ENCODE measurements at regions not wholly inside any gene's neighbourhood (a gene's known extent, or its start where the extent isn't known, plus 50 kb on each side); places are given as distances from the start of the nearest gene placed in this dataset.

DNA sequence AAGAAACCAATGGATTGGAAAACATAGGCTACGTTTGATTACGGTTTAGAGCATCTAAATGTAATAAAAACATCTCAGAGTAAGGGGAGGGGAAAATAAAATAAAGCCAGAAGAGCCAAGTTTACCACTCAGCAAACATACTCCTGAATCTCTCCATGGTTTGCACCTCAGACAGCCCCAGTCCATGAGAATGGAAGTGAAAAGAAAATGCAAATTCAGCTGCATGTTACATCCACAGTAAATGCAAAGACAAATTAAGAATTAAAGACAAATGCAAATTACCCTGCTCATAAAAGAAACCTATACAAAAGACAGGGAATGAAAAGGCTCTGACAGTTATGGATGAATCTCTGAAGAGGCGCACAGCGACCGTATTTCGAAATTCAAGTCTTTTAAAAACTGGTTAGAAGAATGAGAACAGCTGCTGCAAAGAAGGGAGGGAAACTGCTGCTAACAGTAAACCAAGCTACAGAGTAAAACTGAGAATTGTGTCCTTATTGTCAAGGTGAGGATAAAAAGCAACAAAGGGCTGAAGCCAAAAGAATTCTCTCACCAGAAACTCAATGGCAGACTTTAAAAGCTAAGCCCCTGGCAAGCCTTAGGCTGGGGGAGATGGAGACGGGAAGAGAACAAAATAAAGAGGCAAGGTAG, 197.9 kb upstream of the ACVR2A start:
- no peak for DNase-seq

DNA sequence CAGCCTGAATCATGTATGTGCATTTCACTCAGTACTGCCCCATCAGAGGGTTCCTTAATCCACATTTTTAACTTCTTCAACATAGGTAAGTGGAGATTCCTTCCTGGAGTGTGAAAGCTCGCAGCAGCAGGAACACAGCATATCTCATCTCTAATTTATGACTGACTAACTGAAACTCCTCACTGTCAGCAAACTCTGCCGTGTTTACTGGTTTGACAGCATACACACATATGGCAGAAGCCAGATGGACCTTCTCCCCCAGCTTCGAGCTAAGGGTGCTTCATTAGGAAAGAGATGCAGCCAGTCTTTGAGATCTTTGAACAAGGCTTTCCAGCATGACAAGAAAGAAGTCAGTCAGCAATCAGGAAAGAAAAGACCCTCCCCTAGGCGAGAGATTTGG, 200.3 kb upstream of the ACVR2A start:
- no peak for DNase-seq

DNA sequence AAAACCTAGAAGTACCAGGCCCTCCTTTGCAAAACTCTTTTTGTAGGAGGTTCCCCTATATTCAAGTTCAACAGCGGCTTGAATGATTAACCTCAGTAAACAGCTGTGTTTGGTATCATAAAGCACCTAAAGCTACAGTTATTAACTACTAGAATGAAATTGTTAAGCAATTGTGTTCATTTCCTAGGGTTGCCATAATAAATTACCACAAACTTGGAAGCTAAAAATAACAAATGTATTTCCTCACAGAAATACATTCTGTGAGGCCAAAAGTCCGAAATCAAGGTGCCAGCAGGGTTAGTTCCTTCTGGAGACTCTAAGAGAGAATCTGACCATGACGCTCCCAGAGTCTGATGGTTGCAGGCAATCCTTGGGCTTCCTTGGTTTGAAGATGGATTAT, 202.1 kb upstream of the ACVR2A start:
- no peak for DNase-seq

DNA sequence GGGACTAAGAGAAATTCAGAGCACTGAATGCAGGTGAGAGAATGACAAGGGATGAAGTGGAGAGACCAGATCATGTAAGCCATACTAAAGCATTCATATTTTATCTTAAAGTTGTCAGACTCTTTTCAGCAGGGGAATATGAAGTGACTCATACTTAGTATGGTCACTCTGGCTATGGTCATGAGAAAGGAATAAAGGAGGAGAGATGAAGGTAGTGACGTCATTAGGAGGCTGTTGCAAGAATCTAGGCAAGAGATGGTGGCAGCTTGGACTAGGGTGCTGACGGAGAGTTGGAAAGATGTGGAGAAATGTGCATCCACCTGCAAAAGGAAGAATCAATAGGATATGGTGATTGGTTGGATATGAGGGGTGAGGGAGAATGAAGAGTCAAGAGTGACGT, 203.2 kb upstream of the ACVR2A start:
- no peak for DNase-seq

DNA sequence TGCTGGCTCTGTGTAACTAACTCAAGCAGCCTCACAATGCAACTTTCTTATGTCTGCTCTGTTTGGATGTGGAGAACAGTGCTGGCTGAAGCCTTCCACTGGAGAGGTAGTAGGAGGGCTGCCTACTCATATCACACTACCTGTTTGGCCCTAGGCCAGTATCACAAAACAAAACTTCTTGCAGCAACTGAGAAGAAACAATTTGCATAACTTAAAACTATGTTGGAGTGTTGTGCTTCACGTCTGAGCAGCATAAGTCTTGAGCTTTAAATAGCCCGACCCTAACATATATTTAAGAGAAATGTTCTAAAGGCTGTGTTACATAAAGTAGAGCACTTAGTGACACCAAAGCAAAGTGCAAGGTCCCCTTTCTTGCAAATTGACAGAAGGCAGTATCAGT, 204.9 kb upstream of the ACVR2A start:
- DNase-seq, result no peak

DNA sequence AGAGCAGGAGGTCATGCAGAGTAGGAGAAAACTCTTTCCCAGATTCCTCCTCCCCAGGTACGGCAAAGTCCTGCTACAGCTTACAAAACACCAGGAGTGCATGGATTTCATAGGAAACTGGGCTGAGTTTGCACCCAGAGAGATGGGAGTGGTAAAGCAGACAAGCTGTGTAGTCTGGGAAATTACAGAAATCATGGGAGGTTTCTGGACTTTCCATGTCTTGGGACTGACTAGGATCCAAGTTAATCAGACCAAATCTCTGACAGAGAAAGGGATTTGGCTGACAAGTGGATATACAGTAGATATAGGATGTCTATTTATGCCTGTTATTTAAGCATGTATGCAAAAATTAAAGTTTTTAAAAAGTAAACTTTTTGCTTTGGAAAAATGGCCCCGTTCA, 205.4 kb upstream of the ACVR2A start:
- no peak for DNase-seq

DNA sequence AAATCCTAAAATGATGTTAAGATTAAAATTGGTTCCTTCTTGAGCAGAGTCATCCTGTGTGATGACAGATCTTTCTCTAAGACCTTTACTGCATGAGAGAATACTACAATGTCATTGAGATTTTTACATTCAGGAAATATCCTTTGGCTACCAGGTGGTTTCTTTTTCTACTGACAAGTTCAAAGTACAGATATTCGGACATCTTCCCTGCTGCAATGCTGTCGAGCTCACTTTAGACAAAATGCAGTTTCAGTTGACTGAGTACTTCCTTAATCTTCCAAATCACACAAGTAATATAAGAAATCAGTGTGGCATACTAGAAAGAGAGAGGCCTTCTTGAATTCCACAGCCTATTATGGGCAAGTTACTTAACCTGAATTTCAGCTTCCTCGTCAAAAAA, 207.9 kb upstream of the ACVR2A start:
- DNase-seq, result no peak

DNA sequence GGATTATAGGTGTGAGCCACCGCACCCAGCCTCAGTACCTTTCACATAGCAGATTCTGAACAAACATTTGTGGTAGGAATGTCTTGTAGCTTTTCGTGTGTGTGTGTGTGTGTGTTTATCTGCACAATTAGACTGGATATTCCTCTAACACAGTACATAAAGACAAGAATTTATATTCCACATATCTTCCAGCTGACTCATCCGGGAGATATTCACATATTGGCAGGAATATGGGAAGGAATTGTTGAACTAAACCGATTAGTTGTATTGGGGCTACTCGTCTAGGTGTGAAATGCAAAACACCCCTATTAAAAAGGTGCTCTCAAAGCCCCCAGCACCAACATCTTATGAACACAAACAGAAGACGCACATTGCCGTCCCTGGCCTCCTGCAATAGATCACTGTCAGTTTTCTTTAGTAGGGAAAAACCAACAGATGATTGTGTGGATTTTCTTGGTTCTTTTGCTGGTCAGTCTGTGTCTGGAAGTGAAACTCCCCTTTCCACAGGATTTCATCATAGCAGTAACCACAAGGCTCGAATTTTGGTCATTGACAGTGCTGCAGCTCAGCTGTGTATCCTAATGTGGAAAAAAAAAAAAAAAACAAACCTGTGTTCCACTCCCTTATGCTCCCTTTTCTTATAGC, 208.5 kb upstream of the ACVR2A start:
- DNase-seq, result no peak

DNA sequence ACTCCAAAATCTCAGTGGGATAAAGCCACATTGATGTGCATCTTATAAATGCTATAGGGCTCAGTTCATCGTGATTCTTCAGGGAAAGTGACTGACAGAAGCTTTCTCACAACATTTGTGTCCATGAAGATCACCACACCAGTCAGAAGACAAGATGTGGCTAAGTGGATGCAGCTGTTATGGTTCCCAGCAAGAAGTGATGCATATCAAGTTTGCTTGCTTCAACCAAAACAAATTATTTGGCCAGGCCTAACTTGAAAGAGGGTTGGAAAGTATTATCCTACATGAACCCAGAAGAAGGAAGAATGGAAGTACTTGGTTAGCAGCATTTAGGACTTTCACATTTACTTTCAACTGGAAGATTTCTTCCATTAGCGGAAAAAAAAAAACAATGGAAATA, 210.0 kb upstream of the ACVR2A start:
- DNase-seq, result no peak

DNA sequence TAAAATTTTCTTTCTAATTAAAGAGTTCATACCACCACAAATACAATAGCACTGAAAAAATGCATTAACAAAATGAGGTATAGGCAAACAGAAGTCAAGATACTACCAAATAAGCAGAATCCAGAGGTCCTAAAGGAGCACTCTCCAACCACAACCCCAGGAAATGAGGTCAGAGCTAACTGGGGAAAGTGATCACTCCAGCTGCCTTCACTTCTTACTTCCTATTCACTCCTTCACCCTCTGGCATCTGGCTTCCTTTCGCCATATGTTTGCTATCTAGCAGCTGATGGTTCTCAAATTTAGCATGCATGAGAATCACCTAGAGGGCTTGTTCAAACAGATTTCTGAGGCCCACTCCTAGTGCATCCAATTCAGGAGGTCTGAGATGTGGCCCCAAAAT, 212.6 kb upstream of the ACVR2A start:
- DNase-seq, result no peak

DNA sequence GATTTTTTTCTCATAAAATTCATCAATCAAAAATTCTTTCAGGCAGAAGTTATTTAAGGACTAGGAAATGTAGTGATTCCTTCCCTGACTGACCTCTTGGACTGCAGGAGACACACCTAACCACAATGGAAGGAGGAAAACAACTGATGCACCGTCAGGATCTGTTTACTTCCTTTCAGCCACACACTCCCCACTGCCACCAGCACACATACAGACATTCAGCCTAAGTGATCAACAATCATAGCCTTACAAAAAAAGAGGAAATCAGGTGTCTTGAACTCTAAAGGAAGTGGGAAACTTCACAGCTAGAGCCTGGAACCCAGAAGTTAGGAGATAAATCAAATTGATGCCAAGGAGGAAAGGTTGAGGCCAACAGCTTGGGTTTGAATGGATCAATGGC, 213.5 kb upstream of the ACVR2A start:
- DNase-seq, result no peak

DNA sequence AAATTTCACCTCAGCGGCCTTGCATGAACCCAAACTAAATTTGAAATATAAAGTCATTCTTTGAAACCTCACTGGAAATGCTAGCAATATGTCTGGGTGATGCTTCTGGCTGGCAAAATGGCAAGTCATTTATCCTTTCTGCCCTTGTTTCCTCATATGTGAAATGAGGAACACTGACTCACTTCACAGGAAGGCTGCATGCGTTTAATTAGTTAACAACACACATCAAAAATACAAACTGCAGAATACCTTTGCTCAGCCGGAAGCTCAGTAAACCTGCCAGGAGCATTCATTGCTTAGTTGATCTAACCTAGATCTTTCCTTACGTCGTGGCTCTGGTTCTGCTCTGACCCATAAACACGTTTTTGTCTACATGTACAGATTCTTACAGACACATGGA, 214.2 kb upstream of the ACVR2A start:
- no peak for DNase-seq

DNA sequence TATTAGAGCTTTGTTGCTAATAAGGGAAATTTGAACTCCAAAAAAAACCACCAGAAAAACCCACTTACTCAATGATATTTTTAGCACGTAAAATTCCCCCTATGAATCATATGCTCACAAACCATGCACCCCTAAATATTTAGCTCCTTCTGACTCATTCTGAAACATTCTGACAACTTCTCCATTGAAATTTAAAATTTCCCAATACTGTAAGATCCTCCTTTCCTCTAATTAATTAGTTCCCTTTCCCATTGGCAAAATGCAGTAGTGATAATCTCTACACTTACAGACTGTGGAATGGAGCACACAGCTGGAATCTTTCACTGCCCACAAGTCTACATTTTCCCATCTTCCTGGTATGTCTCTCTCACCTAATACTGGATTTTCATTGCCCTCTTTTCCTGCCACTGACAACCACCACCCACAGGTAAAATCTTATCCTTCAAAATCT, 215.8 kb upstream of the ACVR2A start:
- no peak for DNase-seq

DNA sequence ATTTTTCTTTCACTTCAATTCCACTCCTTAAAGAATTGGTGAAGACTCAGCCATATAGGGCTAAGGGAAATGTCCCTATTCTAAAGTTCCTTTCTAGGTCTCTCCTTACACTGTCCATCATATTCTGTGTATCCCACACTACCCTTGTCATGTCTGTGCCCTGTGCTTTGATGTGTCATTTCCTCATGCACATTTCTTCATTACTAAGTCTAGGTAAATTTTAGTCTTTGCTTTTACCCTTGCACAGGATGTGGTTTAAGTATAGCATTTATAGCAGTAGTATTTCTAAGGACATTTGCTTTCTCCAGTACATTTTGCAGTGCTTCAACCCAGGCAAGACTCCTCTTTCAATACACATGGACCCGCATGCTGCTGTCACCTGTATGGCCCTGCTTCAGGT, 221.5 kb upstream of the ACVR2A start:
- DNase-seq, result no peak

DNA sequence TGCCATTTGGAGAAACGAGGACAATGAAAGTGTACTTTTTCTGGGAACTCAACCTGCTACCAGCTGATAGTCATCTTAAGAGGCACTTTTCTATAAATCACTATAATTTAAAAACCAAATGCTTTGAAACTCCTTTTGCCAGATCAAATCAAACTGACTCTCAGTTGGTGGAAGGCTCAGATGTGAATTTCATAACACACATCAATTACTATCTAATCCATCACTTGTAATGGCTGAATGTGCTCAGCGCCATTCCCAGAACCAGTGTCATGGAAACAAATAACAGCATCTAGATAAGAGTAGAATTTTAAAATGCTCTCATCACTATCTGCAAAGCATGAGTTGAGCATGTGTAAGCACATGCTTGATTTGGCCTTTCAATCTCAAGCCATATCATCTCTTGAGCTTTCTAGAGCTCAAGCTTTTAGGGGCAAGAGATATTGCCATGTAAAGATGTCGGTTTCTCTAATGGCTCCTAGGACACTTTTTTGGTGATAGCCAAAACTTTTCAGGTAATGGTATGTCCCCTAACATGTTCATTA, 223.1 kb upstream of the ACVR2A start:
- no peak for DNase-seq

DNA sequence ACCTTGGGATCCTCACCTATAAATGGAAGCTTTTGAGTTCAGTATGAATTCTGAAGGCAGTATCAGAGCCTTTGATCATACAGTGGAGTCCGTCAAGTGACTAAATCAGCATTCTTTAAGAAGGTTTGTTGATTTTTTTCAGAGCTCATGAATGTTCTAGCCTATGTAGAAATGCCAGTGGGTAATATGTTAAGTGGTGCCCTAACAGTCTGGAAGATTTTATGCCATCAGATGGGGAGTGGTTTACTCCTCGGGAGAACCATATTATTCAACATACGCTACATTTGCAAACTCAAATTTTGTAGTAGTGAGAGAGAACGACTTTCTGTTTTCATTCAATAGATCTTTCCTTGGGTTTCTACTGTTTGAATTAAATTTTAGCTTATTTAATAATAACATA, 225.0 kb upstream of the ACVR2A start:
- DNase-seq, result no peak

DNA sequence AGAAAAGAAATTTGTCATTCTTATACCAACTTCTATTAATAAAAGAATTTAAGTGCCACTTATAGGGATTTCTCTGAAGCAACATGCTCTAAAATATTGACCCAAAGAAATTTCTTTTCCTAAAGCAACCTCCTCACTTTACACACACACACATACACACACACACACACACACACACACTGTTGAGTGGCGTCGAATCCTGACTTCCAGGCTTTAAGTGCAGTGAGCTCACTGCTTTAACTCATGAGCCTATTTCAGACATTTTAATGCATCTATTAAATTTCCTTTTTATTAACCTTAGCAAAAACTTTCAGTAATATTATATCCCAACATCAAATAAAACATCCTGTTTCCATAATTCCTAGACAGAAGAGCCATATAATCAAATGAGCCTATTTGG, 229.1 kb upstream of the ACVR2A start:
- no peak for DNase-seq

DNA sequence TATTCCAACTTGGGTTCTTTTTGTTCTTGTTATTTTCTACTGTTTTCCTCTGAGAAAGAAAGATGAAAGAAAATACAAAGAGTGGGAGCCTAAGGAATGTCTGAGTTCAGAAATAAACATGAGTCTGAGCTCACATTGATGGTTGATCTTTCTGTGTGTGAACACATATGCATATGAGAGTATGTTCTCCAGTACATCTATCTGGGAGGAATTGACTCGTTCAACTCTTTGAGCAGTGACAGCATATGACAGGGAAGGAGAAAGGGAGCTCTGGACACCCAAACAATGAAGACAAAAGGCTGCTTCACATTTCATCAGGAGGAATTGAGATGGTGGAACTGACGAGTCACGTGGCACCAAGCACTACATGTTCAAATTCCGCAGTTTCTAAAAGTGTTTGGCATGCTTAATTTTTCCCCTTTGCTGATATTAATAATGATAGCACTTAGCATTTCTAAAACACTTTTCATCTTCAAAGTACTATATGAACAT, 229.8 kb upstream of the ACVR2A start:
- no peak for DNase-seq

DNA sequence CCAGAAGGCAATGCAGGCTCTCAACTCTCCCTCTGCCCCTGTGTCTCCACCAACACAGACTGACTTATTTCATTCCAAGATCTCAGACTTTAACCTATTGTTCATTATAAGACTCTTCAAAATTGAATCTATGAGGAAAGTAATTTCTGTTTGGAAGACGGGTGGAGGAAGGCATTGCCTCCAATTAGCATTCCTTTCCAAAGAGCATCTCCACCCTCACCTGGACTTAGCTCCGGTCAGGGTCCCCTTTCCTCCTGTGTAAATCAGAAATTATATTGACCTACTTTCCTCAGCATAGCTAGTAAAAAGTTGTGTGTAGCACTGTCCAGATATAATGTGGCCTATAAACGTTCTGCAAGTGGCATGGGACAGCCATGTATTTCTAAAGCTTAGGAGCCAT, 230.4 kb upstream of the ACVR2A start:
- no peak for DNase-seq

DNA sequence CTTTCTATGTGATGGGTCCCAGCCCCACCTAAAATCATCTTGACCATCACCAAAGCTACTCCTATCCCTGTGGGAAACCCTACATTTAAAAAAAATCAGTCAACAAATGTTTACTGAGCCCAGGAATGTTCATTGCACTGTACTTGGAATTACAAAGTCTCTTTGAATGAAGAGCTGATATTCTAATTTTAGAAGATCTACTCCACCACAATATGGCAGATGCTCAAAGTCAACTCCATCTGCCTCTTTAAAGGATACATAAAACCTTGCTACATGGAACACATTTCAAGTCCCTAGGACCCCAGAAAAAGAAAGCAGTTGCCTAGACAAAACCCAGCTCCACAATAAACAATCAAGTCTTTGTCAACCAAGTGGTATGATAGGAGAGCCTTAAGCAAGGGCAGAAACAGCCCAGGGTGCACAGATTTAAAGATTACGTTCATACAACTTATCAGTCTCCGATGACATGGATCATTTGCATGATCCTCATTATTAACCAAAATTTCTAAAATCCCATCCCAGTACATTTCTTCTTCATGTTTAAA, 234.3 kb upstream of the ACVR2A start:
- DNase-seq, result no peak

DNA sequence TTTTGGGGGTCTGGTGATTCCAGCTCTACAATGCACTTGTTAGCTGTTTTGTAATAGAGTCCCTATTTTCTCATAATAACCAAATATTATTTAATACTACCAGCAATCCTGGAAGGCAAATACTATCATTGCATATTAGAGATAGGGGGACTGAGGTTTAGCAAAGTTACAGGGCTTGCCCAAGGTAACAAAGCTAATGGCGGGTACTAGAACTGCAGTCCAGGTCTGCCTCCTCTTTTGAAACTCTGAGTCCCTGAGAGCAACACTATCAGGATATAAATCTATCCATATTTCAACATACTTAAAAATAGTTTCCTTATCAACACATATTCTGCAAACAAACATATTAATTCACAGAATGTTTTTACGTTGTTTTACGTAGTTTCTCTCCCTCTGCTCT, 235.5 kb upstream of the ACVR2A start:
- no peak for DNase-seq

DNA sequence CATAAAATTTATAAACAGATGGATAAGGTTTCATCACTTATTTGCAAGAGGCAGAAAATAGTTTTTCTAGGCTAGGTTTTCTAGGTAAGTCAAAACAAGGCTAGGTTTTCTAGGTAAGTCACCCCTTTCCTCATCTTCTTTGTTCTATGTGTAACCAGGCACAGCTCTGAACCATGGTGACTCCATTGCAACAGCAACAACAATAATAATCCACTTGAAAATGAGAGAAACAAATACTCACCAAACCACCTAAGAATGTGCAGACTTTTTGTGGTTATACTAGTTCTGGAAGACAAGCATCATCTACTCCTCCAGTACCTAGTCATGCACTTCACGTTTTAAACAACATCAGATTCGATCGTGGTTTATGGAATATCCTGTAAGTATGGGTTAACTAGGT, 237.4 kb upstream of the ACVR2A start:
- no peak for DNase-seq

DNA sequence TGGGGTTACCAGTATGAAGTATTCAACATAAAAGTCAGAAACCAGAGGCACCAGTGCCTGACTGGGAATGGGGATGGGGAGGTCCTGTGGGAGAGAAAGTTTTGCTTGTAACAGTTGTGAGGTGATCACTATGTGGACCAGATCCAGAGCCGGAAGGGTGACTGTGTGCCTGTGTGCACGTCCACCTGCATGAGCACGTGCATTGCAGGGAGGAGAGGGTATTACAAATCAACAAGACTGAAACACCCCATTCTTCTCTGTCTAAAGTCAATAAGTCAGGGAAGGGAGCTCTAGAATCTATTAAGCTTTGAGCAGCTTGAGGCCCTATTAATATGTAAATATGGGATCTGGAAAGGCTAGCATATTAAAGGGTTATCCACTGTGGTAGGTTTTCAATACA, 241.0 kb upstream of the ACVR2A start:
- no peak for DNase-seq

DNA sequence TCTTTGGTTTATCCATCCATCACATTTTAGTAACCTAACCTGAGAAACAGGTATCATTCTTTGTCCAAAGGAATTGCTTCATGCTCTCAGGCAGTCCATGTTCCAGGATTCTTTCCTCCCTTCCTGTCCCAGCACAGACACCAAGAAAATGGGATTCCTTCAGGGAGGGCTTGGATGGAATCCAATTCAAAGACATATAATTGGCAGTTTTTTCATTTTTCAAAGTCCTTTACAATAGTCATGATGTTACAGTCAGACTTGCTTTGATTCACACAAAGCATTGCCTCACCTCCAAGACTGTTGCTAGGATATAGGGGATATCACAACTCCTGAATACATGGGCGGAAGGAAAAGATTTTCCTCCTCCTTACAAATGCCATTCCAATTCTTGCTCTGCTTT, 241.4 kb upstream of the ACVR2A start:
- DNase-seq, result no peak

DNA sequence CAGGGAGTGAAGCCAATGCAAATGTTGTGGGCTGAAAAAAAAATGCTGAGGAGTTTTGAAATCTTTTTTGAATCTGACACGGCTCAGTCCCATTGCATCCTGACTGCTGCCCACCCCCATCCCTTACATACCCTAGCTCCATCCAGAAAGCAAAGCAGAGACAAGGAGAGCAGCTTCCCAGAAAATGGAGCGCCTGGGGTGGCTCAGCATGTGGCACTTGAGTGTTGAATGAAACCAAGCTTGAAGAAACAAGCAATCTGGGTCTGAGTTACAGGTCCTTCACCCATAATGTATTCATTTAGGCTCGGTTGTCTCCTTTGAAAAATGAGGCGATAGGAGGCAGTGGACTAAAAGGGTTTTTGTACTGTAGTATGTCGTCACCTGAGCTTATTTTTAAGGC, 244.2 kb upstream of the ACVR2A start:
- no peak for DNase-seq
